GM12875 (cell line): ENCODE measurements at regions not wholly inside any gene's neighbourhood (a gene's known extent, or its start where the extent isn't known, plus 50 kb on each side); places are given as distances from the start of the nearest gene placed in this dataset.

ENCODE experiments used
- H3K4me3 ChIP-seq: one replicate; pipeline ENCODE4 v1.5.1; 2011; ENCODE audit warnings: low read depth, low read length, control low read depth
- TF ChIP-seq, protein P1 (sequence below): IDR thresholded peaks from 2 replicates; pipeline ENCODE4 v1.5.1; 2011; ENCODE audit warnings: low read depth, mild to moderate bottlenecking, control low read depth, inconsistent platforms, low read length, moderate library complexity, borderline replicate concordance; ENCODE audit not compliant: insufficient read depth

DNA sequence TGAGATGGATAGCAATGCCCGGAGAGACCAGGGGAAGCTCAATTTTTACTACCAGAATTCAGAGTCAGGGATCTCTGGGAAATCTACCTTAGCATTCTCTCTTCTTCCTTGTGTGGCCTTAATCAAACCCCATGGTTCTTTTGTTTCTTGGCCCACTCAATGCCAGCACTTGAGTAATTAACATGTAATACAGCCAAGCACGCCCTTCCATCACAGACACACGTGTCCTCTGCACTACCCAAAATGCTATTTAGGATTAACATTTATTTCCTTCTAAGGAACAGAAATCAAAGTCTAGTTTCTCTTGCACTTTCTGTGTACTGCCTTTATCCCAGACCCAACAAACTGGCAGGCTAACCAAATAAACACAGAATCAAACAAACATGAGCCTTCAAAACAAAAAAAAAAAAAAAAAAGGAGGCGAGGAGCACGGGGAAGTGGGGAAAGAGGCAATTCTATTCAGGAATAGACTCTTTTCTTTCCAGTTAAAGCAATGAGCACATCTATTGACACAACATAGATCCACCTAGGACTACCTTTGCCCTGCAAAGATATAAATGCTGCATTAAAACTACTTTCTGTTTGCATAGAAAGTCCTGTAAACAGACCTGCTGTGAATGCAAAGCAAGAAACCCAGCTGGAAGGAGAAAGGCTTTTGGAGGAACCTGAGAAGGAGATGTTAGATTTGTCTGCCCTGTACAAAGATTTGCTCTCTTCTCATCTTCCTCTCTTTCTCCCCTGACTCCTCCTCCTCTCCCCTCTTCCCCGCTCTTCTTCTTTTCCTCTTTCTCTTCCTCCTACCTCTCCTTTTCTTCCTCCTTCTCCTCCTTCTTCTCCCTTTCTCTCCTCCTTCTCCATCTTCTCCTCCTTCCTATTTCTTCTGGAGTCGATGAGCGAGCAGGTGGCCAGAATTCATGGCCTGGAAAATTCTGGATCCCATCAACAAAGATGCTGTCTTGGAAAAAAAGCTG, 294.4 kb downstream of the NPIPA8 start:
- no peak overlapping the region for H3K4me3 ChIP-seq
- TF ChIP-seq, protein P1, sequence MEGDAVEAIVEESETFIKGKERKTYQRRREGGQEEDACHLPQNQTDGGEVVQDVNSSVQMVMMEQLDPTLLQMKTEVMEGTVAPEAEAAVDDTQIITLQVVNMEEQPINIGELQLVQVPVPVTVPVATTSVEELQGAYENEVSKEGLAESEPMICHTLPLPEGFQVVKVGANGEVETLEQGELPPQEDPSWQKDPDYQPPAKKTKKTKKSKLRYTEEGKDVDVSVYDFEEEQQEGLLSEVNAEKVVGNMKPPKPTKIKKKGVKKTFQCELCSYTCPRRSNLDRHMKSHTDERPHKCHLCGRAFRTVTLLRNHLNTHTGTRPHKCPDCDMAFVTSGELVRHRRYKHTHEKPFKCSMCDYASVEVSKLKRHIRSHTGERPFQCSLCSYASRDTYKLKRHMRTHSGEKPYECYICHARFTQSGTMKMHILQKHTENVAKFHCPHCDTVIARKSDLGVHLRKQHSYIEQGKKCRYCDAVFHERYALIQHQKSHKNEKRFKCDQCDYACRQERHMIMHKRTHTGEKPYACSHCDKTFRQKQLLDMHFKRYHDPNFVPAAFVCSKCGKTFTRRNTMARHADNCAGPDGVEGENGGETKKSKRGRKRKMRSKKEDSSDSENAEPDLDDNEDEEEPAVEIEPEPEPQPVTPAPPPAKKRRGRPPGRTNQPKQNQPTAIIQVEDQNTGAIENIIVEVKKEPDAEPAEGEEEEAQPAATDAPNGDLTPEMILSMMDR, result no peak

DNA sequence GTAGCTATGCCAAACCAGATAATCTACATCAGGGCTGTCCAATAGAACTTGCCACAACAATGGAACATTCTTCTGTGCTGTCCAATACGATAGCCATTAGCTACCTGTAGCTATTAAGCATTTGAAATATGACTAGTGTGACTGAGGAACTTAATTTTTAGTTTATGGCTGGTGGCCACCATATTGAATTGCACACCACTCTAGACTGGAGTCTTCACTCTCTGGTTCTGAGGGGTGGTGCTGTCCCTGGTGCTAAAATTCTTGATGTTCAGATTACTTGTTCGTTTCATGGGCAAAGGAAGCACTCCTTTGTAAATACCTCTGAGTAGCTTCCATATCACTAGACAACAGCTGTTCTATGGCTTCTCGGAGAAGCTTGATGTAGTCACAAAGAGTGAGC, 296.6 kb downstream of the NPIPA8 start:
- TF ChIP-seq, protein P1, result no peak

DNA sequence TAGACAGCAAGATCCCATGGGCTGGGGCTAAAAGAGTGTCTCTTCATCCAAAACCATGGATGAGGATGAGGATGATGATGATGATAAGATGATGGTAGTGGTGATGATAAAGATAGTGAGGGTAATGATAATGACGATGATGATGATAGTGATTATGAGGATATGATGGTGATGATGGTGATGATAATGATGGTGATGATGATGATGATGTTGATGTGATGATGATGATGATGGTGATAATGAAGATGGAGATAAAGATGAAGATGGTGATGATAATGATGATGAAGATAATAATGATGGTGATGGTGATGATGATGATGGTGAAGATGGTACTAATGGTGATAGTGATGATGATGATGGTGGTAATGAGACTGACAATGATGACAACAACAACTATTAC, 299.5 kb downstream of the NPIPA8 start:
- H3K4me3 ChIP-seq, result no peak overlapping the region
- TF ChIP-seq, protein P1, result no peak

More for the DNA sequence above, 296.6 kb downstream of the NPIPA8 start:
- no peak overlapping the region for H3K4me3 ChIP-seq

DNA sequence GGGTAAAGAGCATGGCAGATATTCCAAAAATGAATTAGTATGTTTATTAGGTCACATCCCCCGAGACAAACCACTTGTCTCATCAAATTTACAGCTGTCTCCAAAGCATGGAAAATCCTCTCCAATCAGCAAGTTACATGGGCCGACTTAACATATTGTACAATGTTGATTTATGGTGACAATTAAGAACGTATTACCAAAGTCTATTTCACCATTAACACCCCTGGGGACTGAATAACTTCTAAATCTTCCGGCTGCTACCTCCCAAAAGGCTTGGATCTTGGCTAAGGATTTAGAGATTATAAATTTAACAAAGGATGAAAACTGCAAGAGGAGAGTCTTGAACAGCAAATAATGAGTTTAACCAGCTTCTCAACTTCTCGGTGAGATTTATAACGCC, 311.9 kb downstream of the NPIPA8 start:
- H3K4me3 ChIP-seq, result no peak overlapping the region
- TF ChIP-seq, protein P1, result no peak

DNA sequence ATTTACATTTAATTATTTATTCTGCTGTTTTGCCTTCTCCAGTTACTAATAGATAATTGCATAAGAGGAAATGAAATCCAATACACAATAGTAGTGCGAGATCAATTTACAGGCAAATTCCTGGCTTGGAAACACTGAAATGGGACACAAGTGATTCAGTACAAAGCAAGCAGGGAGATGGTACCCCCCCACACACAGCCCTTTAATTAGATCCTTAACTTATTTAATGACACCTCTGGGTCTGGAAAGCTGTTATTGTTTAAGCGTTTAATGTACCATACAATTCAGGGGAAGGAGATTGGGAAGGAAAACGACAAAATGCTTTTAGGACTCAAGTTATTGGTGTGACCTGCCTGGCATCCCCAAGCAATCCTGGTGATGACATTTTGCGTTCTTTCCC, 318.2 kb downstream of the NPIPA8 start:
- no peak overlapping the region for H3K4me3 ChIP-seq
- TF ChIP-seq, protein P1, result no peak

DNA sequence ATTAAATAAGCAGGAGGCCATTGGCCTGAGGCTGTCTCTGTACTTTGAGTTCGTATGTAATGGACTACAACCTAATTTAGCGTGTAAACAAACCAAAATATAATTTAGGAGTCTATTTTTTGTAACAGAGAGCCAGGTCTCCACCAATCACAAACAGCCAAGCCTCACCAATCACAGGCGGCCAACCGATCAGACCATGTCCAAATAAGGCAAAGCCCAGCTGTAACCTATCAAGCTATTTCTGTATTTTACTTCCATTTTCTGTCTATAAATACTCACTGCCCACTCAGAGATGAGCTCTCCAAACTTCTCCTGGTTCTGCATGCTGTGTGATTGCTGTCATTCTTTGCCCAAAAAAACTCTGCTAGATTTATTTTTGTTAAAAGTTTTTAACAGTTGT, 322.7 kb downstream of the NPIPA8 start:
- H3K4me3 ChIP-seq, result no peak overlapping the region
- TF ChIP-seq, protein P1, result no peak

DNA sequence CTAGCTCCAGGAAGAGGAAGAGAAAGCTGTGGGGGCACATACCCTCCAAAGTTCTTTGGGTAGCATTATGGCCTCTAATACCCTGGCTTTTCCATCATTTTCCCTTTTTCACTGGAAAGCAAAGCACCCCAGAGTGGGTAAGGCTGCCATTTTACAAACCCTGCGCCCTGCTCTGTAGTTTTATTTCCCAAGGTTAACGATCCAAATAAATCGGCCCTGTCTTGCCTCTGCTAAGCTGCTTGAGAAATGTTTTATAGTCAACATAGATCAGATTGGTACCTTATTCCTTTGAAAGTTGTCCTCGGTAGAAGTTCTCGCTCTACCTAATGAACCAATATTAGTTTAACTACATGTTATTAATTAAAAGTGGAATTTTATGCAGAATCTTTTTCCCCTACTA, 328.2 kb downstream of the NPIPA8 start:
- TF ChIP-seq, protein P1, result no peak
- H3K4me3 ChIP-seq, result no peak overlapping the region
